H1 (cell line): ENCODE measurements at regions not wholly inside any gene's neighbourhood (a gene's known extent, or its start where the extent isn't known, plus 50 kb on each side); places are given as distances from the start of the nearest gene placed in this dataset.
A peak's percentile ranks its signal among the peaks of the same experiment; 100 is the strongest.

Experiments used
- CTCF ChIA-PET: fragments of 300-600 bp; sonication (Branson Sonifier 250); formaldehyde crosslinking; loops from one replicate; lab custom pipeline; 2021; ENCODE audit not compliant: partially characterized antibody; lab: Charles Lee
- POLR2A ChIA-PET: fragments of 300-600 bp; sonication (Branson Sonifier 250); formaldehyde crosslinking; loops from one replicate; lab custom pipeline; 2021; ENCODE audit warnings: inconsistent platforms; ENCODE audit not compliant: partially characterized antibody; lab: Charles Lee
- DNase-seq, 2 experiments: peaks; one replicate each; pipeline versions ENCODE4 v3.0.0 to v3.0.0-alpha.2; 2010 to 2022; ENCODE audit warnings: low spot score in 2 of 2, low read depth in 1 of 2, mixed read lengths in 1 of 2
- FAIRE-seq: peaks from 2 replicates; lab custom pipeline; 2011; peaks lifted over from hg19 to GRCh38; lab: Jason Lieb, UNC
- H2AFZ ChIP-seq: 2 replicates; pipeline ENCODE4 v1.8.1; 2012; ENCODE audit warnings: low read length, inconsistent platforms
- H2AK5ac ChIP-seq: 2 replicates; pipeline ENCODE4 v1.6.1; 2013; ENCODE audit warnings: low read depth, low read length
- H2BK120ac ChIP-seq: replicated peaks from 2 replicates; pipeline ENCODE3; 2013; ENCODE audit warnings: low read depth, low read length, inconsistent platforms
- H2BK12ac ChIP-seq: 2 replicates; pipeline ENCODE4 v1.6.1; 2013; ENCODE audit warnings: low read depth, low read length
- H2BK15ac ChIP-seq: 2 replicates; pipeline ENCODE4 v1.6.1; 2013; ENCODE audit warnings: low read length
- H2BK20ac ChIP-seq: 2 replicates; pipeline ENCODE4 v1.6.1; 2013; ENCODE audit warnings: low read length
- H2BK5ac ChIP-seq: 2 replicates; pipeline ENCODE4 v1.6.1; 2013; ENCODE audit warnings: low read depth, low read length
- H3K14ac ChIP-seq: 2 replicates; pipeline ENCODE4 v1.6.1; 2013; ENCODE audit warnings: inconsistent platforms; ENCODE audit not compliant: insufficient read length
- H3K18ac ChIP-seq: 2 replicates; pipeline ENCODE4 v1.6.1; 2013; ENCODE audit warnings: low read length; ENCODE audit errors: extremely low read depth
- H3K23ac ChIP-seq: 2 replicates; pipeline ENCODE4 v1.6.1; 2013; ENCODE audit warnings: inconsistent platforms; ENCODE audit not compliant: insufficient read length
- H3K23me2 ChIP-seq: 2 replicates; pipeline ENCODE4 v1.6.1; 2013; ENCODE audit warnings: low read depth, low read length
- H3K27ac ChIP-seq: 2 replicates; pipeline ENCODE4 v1.6.1; 2011; ENCODE audit warnings: low read depth, low read length, inconsistent platforms
- H3K27me3 ChIP-seq, 4 experiments: replicated peaks in 1 of 4; 1 replicate in 1 of 4; 2 replicates in 3 of 4; pipeline versions ENCODE4 v1.6.1 to v1.8.1; 2011 to 2013; ENCODE audit warnings: low read length in 3 of 4, mild to moderate bottlenecking in 3 of 4, inconsistent platforms in 2 of 4, mixed read lengths in 2 of 4, moderate library complexity in 1 of 4; ENCODE audit not compliant: control insufficient read depth in 3 of 4, insufficient read depth in 3 of 4; ENCODE audit errors: extremely low read depth in 1 of 4
- H3K36me3 ChIP-seq, 4 experiments: 2 replicates each; pipeline versions ENCODE4 v1.6.1 to v1.8.1; 2011 to 2013; ENCODE audit warnings: mild to moderate bottlenecking in 4 of 4, low read length in 3 of 4, moderate library complexity in 2 of 4, control low read depth in 1 of 4, inconsistent platforms in 1 of 4; ENCODE audit not compliant: insufficient read depth in 4 of 4, control insufficient read depth in 2 of 4
- H3K4ac ChIP-seq: replicated peaks from 2 replicates; pipeline ENCODE3; 2013; ENCODE audit warnings: low read length, low read depth, mixed read lengths, inconsistent platforms; ENCODE audit not compliant: insufficient read length
- H3K4me1 ChIP-seq, 4 experiments: replicated peaks in 1 of 4; 1 replicate in 1 of 4; 2 replicates in 3 of 4; pipeline versions ENCODE4 v1.6.1 to v1.8.1; 2011 to 2013; ENCODE audit warnings: low read length in 3 of 4, inconsistent platforms in 2 of 4, mixed read lengths in 1 of 4; ENCODE audit not compliant: insufficient read depth in 4 of 4, control insufficient read depth in 3 of 4
- H3K4me2 ChIP-seq, 2 experiments: 2 replicates each; pipeline versions ENCODE4 v1.6.1 to v1.8.1; 2011 to 2013; ENCODE audit warnings: low read depth in 2 of 2, low read length in 2 of 2, control low read depth in 1 of 2, inconsistent platforms in 1 of 2, mild to moderate bottlenecking in 1 of 2; ENCODE audit not compliant: insufficient read depth in 1 of 2
- H3K4me3 ChIP-seq, 4 experiments: fragments of 200-600, 300-600 bp in 1 of 4; sonication (generic), shearing (Covaris generic), sonication (Bioruptor Twin) in 1 of 4; 2 replicates each; pipeline versions ENCODE4 v1.5.1 to v1.8.1; 2011 to 2016; ENCODE audit warnings: low read length in 4 of 4, low read depth in 3 of 4, control low read depth in 2 of 4, inconsistent platforms in 2 of 4, mild to moderate bottlenecking in 2 of 4, mixed read lengths in 1 of 4, moderate library complexity in 1 of 4; ENCODE audit not compliant: insufficient read depth in 2 of 4; ENCODE audit errors: extremely low read depth in 1 of 4
- H3K56ac ChIP-seq: replicated peaks from 2 replicates; pipeline ENCODE3; 2013; ENCODE audit warnings: low read depth, mild to moderate bottlenecking, mixed read lengths, low read length, inconsistent platforms; ENCODE audit not compliant: insufficient read length
- H3K79me1 ChIP-seq: 2 replicates; pipeline ENCODE4 v1.6.1; 2013; ENCODE audit warnings: low read depth, low read length, control low read depth
- H3K79me2 ChIP-seq, 2 experiments: 2 replicates each; pipeline versions ENCODE4 v1.6.1 to v1.8.1; 2012 to 2013; ENCODE audit warnings: low read length in 2 of 2, mild to moderate bottlenecking in 2 of 2, inconsistent platforms in 1 of 2; ENCODE audit not compliant: insufficient read depth in 2 of 2, control insufficient read depth in 1 of 2
- H3K9ac ChIP-seq, 4 experiments: replicated peaks in 1 of 4; 1 replicate in 1 of 4; 2 replicates in 3 of 4; pipeline versions ENCODE4 v1.6.1 to v1.8.1; 2011 to 2013; ENCODE audit warnings: low read depth in 3 of 4, low read length in 3 of 4, control low read depth in 2 of 4, mild to moderate bottlenecking in 2 of 4, moderate library complexity in 2 of 4, inconsistent platforms in 1 of 4; ENCODE audit errors: extremely low read depth in 1 of 4
- H3K9me3 ChIP-seq, 2 experiments: 2 replicates each; pipeline versions ENCODE4 v1.6.1 to v1.8.1; 2012 to 2013; ENCODE audit warnings: mild to moderate bottlenecking in 2 of 2, moderate library complexity in 2 of 2, control low read depth in 1 of 2, inconsistent platforms in 1 of 2, low read depth in 1 of 2, low read length in 1 of 2, mixed read lengths in 1 of 2; ENCODE audit not compliant: insufficient read depth in 2 of 2
- H4K20me1 ChIP-seq, 2 experiments: replicated peaks in 1 of 2; 2 replicates each; pipeline versions ENCODE3 to v1.8.1; 2011 to 2013; ENCODE audit warnings: inconsistent platforms in 2 of 2, low read length in 2 of 2, mild to moderate bottlenecking in 1 of 2; ENCODE audit not compliant: insufficient read depth in 2 of 2, control insufficient read depth in 1 of 2
- H4K5ac ChIP-seq: 2 replicates; pipeline ENCODE4 v1.6.1; 2013; ENCODE audit warnings: low read length, low read depth, mixed read lengths, inconsistent platforms; ENCODE audit not compliant: insufficient read length
- H4K8ac ChIP-seq: 2 replicates; pipeline ENCODE4 v1.8.0; 2013; ENCODE audit warnings: mild to moderate bottlenecking, moderate library complexity, low read length, inconsistent platforms; ENCODE audit not compliant: insufficient read depth; ENCODE audit errors: extremely low read depth
- H4K91ac ChIP-seq: replicated peaks from 2 replicates; pipeline ENCODE3; 2013; ENCODE audit warnings: low read length, mixed read lengths, inconsistent platforms; ENCODE audit not compliant: insufficient read length
- BCL11A ChIP-seq, 2 experiments: IDR thresholded peaks; one replicate each; pipeline ENCODE4 v1.6.1; 2011; ENCODE audit warnings: low read depth in 2 of 2, low read length in 2 of 2, mild to moderate bottlenecking in 2 of 2
- CTCF ChIP-seq, 3 experiments: IDR thresholded peaks; 1 replicate in 2 of 3; 2 replicates in 1 of 3; pipeline versions ENCODE4 v1.5.1 to v1.6.1; 2011; ENCODE audit warnings: low read length in 3 of 3, mild to moderate bottlenecking in 3 of 3, inconsistent platforms in 2 of 3, low read depth in 1 of 3, moderate library complexity in 1 of 3; ENCODE audit not compliant: insufficient read depth in 1 of 3; ENCODE audit errors: control extremely low read depth in 1 of 3
- GTF2F1 ChIP-seq: IDR thresholded peaks from 2 replicates; pipeline ENCODE4 v1.6.1; 2012; ENCODE audit warnings: low read depth, low read length, improper control_type of control experiment, borderline replicate concordance
- NRF1 ChIP-seq: IDR thresholded peaks from 2 replicates; pipeline ENCODE4 v1.6.1; 2011; ENCODE audit warnings: mild to moderate bottlenecking, low read depth, low read length, improper control_type of control experiment
- RAD21 ChIP-seq, 2 experiments: IDR thresholded peaks in 1 of 2; conservative IDR thresholded peaks in 1 of 2; 2 replicates each; pipeline ENCODE4 v1.6.1; 2011; ENCODE audit warnings: low read depth in 2 of 2, low read length in 2 of 2, improper control_type of control experiment in 1 of 2, inconsistent platforms in 1 of 2, mild to moderate bottlenecking in 1 of 2, moderate library complexity in 1 of 2
- ZNF274 ChIP-seq: IDR thresholded peaks from 2 replicates; pipeline ENCODE4 v1.7.0; 2012; ENCODE audit warnings: low read length, borderline replicate concordance; ENCODE audit errors: extremely low read depth
- WGBS, 2 experiments: shearing (Covaris generic) in 1 of 2; methylation state at CpG; one replicate each; pipeline versions ENCODE4 v1.1.6 to v1.1.7; 2013 to 2015; ENCODE audit warnings: low lambda C conversion rate in 2 of 2, mixed read lengths in 2 of 2, inconsistent platforms in 1 of 2, low coverage in 1 of 2, missing lambda C conversion rate in 1 of 2; ENCODE audit not compliant: insufficient replicate concordance in 2 of 2, insufficient coverage in 1 of 2, insufficient read length in 1 of 2; ENCODE audit errors: extremely low coverage in 1 of 2, missing lambda C conversion rate in 1 of 2; 5-methylcytosine and 5-hydroxymethylcytosine counted together

- no peak overlapping the region for H2AK5ac ChIP-seq
- no peak overlapping the region for H3K9ac ChIP-seq
- H4K91ac ChIP-seq = no peak overlapping the region
- no peak overlapping the region for H2AFZ ChIP-seq
- peaks cover 0 to 2% (median under 1%) of the 10 kb centered on the region in 4 experiments; a peak in 1 of 7 replicates for H3K4me1 ChIP-seq
- no peaks in the 10 kb centered on the region for H3K9me3 ChIP-seq
- no peak overlapping the region for H3K27ac ChIP-seq
- H3K36me3 ChIP-seq = no peaks in the 10 kb centered on the region
- H3K56ac ChIP-seq = no peak overlapping the region
- no peak overlapping the region for H2BK5ac ChIP-seq
- no peak overlapping the region for H3K4me2 ChIP-seq
- H2BK120ac ChIP-seq = no peak overlapping the region
- no peak overlapping the region for H4K8ac ChIP-seq
- no peaks in the 10 kb centered on the region for H4K20me1 ChIP-seq
- H4K5ac ChIP-seq = peak overlapping the region; percentile 88
- no peak overlapping the region for H3K4ac ChIP-seq
- H3K27me3 ChIP-seq = no peaks in the 10 kb centered on the region
- POLR2A ChIA-PET = interaction anchor here (1.4 kb wide), 1 partner anchor 84 kb away, joined by 3 read pairs; no protein-coding TSS in a partner anchor
- H3K23me2 ChIP-seq = no peaks in the 10 kb centered on the region
- no peaks in the 10 kb centered on the region for H3K79me1 ChIP-seq
- 0% methylated on average over 1 of the region's 1 CpG; no CpG with 5 or more reads in 1 of the 2 experiments for WGBS, 2 experiments
- H3K4me3 ChIP-seq = no peak overlapping the region
- FAIRE-seq = peak; percentile 62
- no peaks in the 10 kb centered on the region for H3K79me2 ChIP-seq
- H3K23ac ChIP-seq = no peak overlapping the region
- CTCF ChIA-PET = interaction anchor here (0.6 to 6.2 kb wide), 61 partner anchors 10 to 610 kb away, joined by 3 to 93 read pairs (median 4); no protein-coding TSS in a partner anchor
- no peak overlapping the region for H3K18ac ChIP-seq
- H2BK15ac ChIP-seq = no peak overlapping the region
- H2BK12ac ChIP-seq = no peak overlapping the region
- DNase-seq = no peak
- no peak overlapping the region for H3K14ac ChIP-seq
- no peak overlapping the region for H2BK20ac ChIP-seq
- TF ChIP-seq BCL11A (IDR thresholded peaks at IDR 0.05; ENCODE audit: low read depth in 2 of 2, low read length in 2 of 2) (no peak), NRF1 (no peak), RAD21 (IDR thresholded peaks at IDR 0.05 in 1 of 2, conservative IDR thresholded peaks at IDR 0.05 in 1 of 2; ENCODE audit: low read depth in 2 of 2, low read length in 2 of 2) (peak; percentile 84 to 88), CTCF (IDR thresholded peaks at IDR 0.05; ENCODE audit: control extremely low read depth in 1 of 3, insufficient read depth in 1 of 3, low read depth in 1 of 3, low read length in 3 of 3) (peak in 2 of 3 experiments; percentile 53 to 63; a peak in 2 of 4 replicates), ZNF274 (no peak), GTF2F1 (no peak)
These were observed 110.9 kb upstream of the ANK2 start for GRCh38 chr4:112938461-112939058.
